Activated naive CD4-positive, alpha-beta T cell treated with anti-CD3 and anti-CD28 coated beads, Interleukin-2, amount 50 U/mL, for 24 hours (primary cell): ENCODE measurements at regions not wholly inside any gene's neighbourhood (a gene's known extent, or its start where the extent isn't known, plus 50 kb on each side); places are given as distances from the start of the nearest gene placed in this dataset.
"Not testable (repeated sequence)": the region's sequence is repeated elsewhere in the genome, so short reads cannot be mapped to it uniquely, and the experiment has no call there.

ENCODE experiments used
- H3K27ac Mint-ChIP-seq: one replicate; pipeline ENCODE4 v1.8.0; 2021; ENCODE audit warnings: mild to moderate bottlenecking, mixed read lengths
- H3K27me3 Mint-ChIP-seq: one replicate; pipeline ENCODE4 v1.8.0; 2021; ENCODE audit warnings: mixed read lengths
- H3K36me3 Mint-ChIP-seq: one replicate; pipeline ENCODE4 v1.8.0; 2021; ENCODE audit warnings: mixed read lengths
- H3K4me1 Mint-ChIP-seq: one replicate; pipeline ENCODE4 v1.8.0; 2021; ENCODE audit warnings: mixed read lengths
- H3K4me3 Mint-ChIP-seq: one replicate; pipeline ENCODE4 v1.8.0; 2021; ENCODE audit warnings: mild to moderate bottlenecking, mixed read lengths
- H3K9me3 Mint-ChIP-seq: one replicate; pipeline ENCODE4 v1.8.0; 2021; ENCODE audit warnings: mixed read lengths

DNA sequence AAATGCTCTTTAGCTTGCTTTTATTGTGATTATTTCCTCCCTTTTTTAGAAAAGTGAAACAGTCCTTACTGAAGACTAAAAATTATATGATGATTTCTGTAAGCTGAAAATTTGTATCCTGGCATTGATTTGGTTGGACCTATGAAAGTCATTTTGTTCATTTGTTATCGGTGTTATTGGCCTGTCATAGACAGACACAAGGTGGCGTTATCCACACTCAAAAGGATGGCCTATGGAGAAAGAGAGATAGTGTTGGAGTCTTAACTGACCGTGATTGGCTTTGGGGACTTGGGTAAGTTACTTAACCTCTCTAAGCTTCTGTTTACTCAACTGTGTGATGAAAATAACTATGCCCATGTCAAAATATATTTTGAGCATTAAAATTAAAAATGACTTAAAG is 203.6 kb upstream of the CHODL start:
- no peaks in the 10 kb centered on the region for H3K27me3 Mint-ChIP-seq
- no peak overlapping the region for H3K4me3 Mint-ChIP-seq
- no peaks in the 10 kb centered on the region for H3K4me1 Mint-ChIP-seq
- no peaks in the 10 kb centered on the region for H3K9me3 Mint-ChIP-seq
- no peak overlapping the region for H3K27ac Mint-ChIP-seq
- H3K36me3 Mint-ChIP-seq: no peaks in the 10 kb centered on the region

DNA sequence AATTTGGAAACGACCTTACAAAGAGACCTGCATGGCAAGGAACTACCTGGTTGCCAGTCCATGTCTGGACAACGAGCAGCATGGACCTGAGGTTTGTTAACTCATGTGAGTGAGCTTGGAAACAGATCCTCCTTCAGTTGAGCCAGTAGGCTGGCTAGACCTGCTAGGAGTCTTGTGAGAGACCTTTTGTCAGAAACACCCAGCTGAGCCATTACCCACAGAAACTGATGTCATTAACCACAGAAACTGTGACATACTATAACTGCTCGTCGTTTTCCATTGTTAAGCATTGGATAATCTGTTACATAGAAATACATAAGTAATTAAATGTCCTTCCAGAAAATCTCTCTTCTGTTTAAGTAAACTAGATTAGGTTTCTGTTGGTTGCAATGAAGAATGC is 211.1 kb upstream of the C21orf91 start:
- Mint-ChIP-seq H3K4me1 (no peaks in the 10 kb centered on the region), H3K9me3 (peaks cover 2% of the 10 kb centered on the region), H3K27ac (no peak overlapping the region), H3K4me3 (no peak overlapping the region), H3K27me3 (no peaks in the 10 kb centered on the region), H3K36me3 (no peaks in the 10 kb centered on the region)

DNA sequence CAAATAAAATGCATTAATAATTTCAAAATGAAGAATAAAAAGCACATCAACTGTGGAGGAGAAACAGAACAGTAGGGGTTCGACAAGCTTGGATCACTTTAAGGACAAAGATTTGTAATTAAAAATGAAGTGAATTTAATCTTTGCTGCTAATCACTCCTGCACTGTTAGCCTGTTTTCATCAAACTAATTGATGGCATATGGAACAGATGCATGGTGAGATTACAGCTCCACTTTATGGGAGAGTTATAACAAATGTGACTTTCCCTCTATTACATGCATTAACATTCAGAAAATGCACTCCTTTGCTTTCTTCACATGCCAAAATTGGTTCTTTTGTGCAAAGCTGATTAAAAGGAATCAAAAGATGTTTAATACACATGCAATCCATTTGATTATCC is 207.2 kb upstream of the C21orf91 start:
- Mint-ChIP-seq H3K27me3 (peaks cover 2% of the 10 kb centered on the region), H3K4me1 (no peaks in the 10 kb centered on the region), H3K36me3 (no peaks in the 10 kb centered on the region), H3K27ac (no peak overlapping the region), H3K4me3 (no peak overlapping the region), H3K9me3 (no peaks in the 10 kb centered on the region)

DNA sequence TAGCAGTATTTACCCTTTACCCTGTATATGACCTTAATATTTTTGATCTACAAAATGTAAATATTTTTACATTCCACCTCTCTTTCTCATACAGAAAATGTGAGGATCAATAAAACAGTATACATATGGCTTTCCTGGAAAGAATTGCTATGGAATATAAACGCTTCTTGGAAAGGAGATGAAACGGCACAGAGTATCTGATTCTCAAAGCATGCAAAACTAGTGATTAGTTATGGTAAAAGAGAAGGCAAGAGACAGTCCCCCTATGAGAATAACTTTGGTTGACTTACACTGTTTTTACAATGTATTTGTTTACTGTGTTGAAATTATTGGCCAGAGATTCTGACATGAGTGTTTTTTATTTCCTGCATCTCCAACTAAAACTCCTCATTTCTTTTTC is 204.6 kb upstream of the C21orf91 start:
- Mint-ChIP-seq H3K27ac (no peak overlapping the region), H3K4me1 (no peaks in the 10 kb centered on the region), H3K27me3 (peaks cover 2% of the 10 kb centered on the region), H3K36me3 (no peaks in the 10 kb centered on the region), H3K4me3 (no peak overlapping the region), H3K9me3 (no peaks in the 10 kb centered on the region)

DNA sequence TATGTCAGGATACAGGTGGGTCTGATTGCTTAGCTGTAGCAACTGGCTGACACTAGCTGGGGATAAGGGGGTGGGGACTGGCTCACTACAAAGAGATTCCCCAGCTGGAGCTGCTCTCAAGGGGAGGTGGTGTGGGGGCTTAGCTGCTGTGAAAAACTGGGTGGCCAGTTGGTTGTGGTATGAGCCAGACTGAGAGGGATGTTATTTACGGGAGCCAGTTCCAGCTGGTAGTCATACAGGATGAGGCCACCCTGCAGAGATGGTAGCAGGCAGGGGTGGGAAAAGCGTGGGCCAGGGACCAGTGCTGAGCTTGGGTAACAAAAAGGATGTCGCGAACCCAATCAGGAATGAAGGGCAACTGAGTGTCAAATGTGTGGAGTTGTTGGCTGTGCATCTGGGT is 204.0 kb upstream of the C21orf91 start:
- Mint-ChIP-seq H3K9me3 (no peaks in the 10 kb centered on the region), H3K4me3 (no peak overlapping the region), H3K27ac (no peak overlapping the region), H3K27me3 (peaks cover 2% of the 10 kb centered on the region), H3K36me3 (no peaks in the 10 kb centered on the region), H3K4me1 (no peaks in the 10 kb centered on the region)

DNA sequence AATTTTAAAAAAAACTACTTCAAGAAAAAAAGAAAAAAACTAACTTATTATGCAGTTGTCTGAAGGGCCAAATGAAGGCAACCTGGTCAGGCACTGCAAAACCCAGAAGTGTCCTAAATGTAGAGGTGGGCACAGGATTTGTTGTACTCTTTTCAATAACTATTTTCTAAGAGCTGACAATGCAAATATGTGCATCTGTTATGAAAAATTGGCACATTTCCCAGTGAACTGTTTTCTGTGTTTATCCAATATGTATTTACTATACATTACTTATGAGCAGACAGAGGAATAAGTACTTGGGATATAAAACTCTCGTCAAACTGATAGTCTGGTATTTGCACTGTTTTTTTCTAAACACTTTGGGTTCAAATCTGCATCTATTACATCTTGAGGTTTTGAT is 188.0 kb upstream of the C21orf91 start:
- Mint-ChIP-seq H3K9me3 (no peaks in the 10 kb centered on the region), H3K27me3 (peaks cover 2% of the 10 kb centered on the region), H3K4me3 (no peak overlapping the region)

DNA sequence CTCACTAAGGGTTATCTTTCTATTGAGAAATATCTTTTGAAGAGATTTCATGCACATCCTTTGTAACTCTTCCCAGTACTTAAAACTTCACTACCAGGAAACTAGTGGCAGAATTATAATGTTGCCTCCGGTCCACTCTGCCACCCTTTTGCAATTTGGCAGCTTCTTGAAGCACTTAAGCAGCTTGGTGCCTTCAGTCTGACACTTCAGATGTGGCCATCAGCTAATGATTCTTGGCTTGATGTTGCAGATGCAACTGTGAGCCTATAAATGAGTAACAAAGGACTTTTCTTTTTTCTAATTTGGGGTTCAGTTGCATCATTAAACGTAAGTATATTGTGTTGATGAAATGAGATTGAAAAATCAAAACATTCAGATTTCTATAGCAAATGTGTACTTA is 187.5 kb upstream of the C21orf91 start:
- no peaks in the 10 kb centered on the region for H3K36me3 Mint-ChIP-seq
- no peaks in the 10 kb centered on the region for H3K4me1 Mint-ChIP-seq
- no peaks in the 10 kb centered on the region for H3K9me3 Mint-ChIP-seq
- H3K27ac Mint-ChIP-seq: no peak overlapping the region
- H3K27me3 Mint-ChIP-seq: peaks cover 2% of the 10 kb centered on the region
- H3K4me3 Mint-ChIP-seq: no peak overlapping the region

More for the DNA sequence above, 188.0 kb upstream of the C21orf91 start:
- Mint-ChIP-seq H3K36me3 (no peaks in the 10 kb centered on the region), H3K4me1 (no peaks in the 10 kb centered on the region), H3K27ac (no peak overlapping the region)

DNA sequence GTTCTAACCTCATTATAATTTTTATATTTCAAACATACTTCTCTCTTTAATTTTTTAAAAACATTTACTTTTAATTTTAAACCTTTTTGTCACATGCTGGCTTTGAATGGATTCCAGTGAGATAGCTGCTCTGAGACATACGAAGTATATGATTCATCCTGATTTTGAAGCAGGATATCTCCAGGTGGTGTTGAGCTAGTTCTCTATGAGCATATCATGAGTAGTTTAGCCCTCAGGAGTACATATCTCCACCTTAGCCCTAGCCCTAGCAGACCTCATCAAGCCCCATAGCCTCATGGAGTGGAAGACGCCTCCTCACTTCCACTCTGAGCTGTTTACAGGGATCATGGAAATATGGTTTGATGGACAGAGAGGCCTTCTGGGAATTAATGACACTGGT is 183.2 kb upstream of the C21orf91 start:
- no peaks in the 10 kb centered on the region for H3K4me1 Mint-ChIP-seq
- H3K27me3 Mint-ChIP-seq: peaks cover 2% of the 10 kb centered on the region
- H3K9me3 Mint-ChIP-seq: no peaks in the 10 kb centered on the region
- H3K36me3 Mint-ChIP-seq: no peaks in the 10 kb centered on the region
- no peak overlapping the region for H3K4me3 Mint-ChIP-seq
- H3K27ac Mint-ChIP-seq: no peak overlapping the region

DNA sequence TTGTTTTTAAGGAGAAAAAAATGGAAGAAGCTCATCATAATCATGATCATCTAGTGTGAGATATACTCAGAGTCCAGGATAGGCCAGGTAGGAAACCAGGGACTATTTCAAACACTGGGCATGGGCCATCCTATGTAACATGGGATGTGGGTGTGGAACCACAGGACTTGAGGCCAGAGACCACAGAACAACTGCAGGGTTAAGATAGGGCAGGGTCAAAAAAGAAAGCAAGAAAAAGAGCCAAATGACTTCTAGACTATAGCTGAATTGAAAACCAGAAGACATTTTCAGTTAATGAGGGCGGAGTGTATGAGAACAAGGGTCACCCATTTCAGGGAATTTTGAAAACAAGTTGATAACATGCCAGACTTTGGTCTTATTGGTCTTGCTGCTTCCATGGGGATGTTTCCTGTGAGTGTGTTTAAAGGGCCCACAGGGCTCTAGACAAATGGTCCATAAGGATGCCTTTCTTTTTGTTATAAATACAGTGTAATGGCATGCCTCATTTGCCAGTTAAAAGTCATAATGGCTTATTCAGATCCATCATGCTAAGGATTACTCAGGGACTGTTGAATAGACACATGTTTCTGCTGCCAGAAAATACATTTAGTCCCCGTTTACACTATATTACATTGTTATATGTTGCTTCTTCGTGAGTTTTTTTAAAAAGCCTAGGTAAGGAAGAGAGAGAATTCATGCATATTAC is 182.0 kb upstream of the C21orf91 start:
- no peak overlapping the region for H3K27ac Mint-ChIP-seq
- H3K4me1 Mint-ChIP-seq: no peaks in the 10 kb centered on the region
- no peak overlapping the region for H3K4me3 Mint-ChIP-seq

DNA sequence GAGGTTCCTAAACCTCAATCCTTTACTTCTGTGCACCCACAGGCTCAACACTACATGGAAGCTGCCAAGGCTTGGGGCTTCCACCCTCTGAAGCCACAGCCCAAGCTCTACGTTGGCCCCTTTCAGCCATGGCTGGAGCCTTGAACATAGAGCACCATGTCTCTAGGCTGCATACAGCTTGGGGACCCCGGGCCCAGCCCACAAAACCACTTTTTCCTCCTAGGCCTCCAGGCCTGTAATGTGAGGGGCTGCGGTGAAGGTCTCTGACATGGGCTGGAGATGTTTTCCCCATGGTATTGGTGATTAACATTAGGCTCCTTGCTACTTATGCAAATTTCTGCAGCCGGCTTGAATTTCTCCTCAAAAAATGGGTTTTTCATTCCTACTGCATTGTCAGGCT is 179.4 kb upstream of the C21orf91 start:
- H3K27me3 Mint-ChIP-seq, H3K9me3 Mint-ChIP-seq, H3K4me1 Mint-ChIP-seq, H3K4me3 Mint-ChIP-seq, H3K27ac Mint-ChIP-seq, H3K36me3 Mint-ChIP-seq: not testable (repeated sequence)

More for the DNA sequence above, 182.0 kb upstream of the C21orf91 start:
- H3K27me3 Mint-ChIP-seq: peaks cover 2% of the 10 kb centered on the region
- H3K9me3 Mint-ChIP-seq: no peaks in the 10 kb centered on the region
- no peaks in the 10 kb centered on the region for H3K36me3 Mint-ChIP-seq

DNA sequence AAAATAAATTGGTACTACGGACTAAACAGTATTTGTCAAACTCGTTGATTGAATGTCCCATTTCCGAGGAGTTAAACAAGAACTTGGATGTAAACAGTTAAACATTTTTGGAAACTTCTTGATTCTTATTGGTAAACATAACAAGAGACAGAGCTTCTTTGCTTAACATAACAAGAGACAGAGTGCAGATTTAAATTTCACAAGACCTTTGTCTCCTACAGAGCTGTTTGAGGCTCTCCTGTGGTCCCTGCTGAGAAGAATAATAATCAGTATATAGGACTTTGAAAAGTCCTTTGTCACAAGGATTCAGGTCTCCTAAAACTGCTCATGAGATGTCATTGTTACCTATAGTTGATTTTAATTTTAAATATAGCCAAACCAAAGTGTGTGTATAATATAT is 170.6 kb upstream of the C21orf91 start:
- Mint-ChIP-seq H3K4me1 (no peaks in the 10 kb centered on the region), H3K27ac (no peak overlapping the region), H3K27me3 (peaks cover 5% of the 10 kb centered on the region), H3K4me3 (no peak overlapping the region), H3K36me3 (peaks cover 2% of the 10 kb centered on the region), H3K9me3 (peaks cover 11% of the 10 kb centered on the region)

DNA sequence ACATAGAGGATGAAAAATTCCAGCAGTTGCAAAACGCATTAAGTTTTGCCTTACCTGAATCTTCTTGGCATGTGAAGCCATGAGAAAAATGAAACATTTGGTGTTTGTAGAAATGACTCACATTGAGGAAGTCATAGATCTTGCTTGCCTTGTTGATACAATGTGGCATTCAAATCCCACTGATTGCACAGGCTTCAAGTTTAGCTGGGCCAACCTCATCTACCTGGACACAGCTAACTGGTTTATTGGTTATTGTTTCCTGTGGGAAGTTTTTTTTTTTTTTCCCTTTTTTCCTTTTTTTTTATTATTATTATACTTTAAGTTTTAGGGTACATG is 168.9 kb upstream of the C21orf91 start:
- Mint-ChIP-seq H3K27ac (no peak overlapping the region), H3K36me3 (no peaks in the 10 kb centered on the region), H3K9me3 (peaks cover 1% of the 10 kb centered on the region), H3K4me3 (no peak overlapping the region), H3K4me1 (no peaks in the 10 kb centered on the region), H3K27me3 (peaks cover 2% of the 10 kb centered on the region)

DNA sequence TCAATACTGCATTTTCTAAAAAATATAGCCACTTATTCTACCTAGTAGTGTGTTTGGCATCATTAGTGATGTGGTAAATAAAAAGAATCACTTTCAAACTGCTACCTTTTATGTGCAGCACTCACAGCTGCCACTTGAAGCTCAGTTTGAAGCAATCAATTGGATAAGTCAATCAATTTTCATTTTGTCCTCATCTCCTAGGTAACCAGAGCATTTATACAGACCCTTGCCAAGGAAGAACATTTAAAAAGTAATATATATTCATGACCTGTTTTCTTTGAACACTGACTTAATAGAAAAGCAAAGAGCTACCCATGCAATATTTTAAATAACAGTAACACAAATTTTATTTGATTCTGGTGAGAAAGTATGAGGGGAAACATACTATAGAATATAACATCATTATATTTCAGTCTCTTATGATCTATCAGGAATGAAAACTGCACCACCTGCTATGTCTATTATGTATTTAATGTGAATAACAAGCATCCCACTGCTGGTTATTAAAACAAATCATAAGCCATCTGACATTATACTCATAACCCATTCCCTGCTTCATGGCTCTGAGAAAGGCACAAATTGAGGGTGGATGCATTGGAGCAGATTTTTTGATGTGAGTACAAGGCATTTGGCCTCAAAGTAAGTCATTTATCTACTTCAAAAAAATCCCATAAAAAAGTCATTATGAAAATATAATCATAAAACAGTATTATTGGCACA is 168.4 kb upstream of the C21orf91 start:
- H3K4me3 Mint-ChIP-seq: no peak overlapping the region
- no peak overlapping the region for H3K27ac Mint-ChIP-seq
- H3K36me3 Mint-ChIP-seq: no peaks in the 10 kb centered on the region
- peaks cover 2% of the 10 kb centered on the region for H3K27me3 Mint-ChIP-seq
- H3K4me1 Mint-ChIP-seq: no peaks in the 10 kb centered on the region
- H3K9me3 Mint-ChIP-seq: no peaks in the 10 kb centered on the region

DNA sequence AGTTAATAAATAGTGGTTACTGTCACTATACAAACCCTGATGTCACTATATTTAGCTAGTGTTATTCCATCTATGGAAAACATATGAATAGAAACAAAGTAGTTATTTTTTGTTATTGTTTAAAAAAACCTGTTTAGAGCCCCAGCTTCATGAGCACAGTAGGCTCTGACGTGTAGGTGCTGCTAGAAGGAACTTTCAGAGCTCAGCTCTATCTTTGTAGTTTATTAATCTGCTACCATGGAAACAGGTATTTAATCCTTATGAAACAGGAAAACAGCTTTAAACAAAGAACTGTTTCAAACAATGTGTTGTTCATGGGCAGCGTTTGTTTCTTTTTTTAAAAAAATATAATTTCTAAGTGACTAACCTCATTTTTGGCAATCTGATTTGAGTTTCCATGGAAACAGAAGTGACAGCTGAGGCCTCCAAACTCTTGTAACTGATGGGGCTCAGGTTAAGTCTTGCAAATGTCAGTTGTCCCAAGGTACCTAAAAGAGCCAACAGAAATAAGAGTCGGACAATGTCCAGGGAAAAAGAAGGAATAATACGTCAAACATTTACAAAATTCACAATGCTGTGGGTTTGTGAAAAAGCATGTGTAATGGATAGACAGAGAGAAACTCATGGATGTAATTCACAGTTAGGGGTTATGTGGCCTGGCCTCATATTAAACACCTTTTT is 162.0 kb upstream of the C21orf91 start:
- H3K9me3 Mint-ChIP-seq: no peaks in the 10 kb centered on the region
- H3K27ac Mint-ChIP-seq: no peak overlapping the region
- no peaks in the 10 kb centered on the region for H3K27me3 Mint-ChIP-seq
- H3K4me1 Mint-ChIP-seq: no peaks in the 10 kb centered on the region
- no peaks in the 10 kb centered on the region for H3K36me3 Mint-ChIP-seq
- no peak overlapping the region for H3K4me3 Mint-ChIP-seq

DNA sequence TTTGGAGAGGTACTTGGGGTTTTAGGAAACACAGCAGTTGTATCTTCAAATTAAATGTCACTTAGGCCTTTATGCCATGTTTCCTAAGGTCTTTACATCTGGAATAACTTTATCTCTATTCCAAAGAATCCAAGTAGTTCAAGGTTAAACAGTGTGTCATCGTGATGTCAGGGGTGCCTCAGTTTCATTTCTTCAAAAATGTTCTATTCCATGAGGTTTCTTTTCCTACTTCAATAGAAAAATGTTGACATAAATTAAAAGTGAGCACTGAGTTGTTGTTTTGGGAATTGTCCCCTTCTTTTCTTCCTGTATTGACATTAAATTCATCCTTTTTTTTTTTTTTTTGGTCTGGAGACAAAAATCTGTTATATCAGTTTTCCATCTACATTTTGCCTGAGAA is 160.6 kb upstream of the C21orf91 start:
- Mint-ChIP-seq H3K27ac (no peak overlapping the region), H3K4me3 (no peak overlapping the region), H3K36me3 (no peaks in the 10 kb centered on the region), H3K4me1 (no peaks in the 10 kb centered on the region), H3K27me3 (no peaks in the 10 kb centered on the region), H3K9me3 (no peaks in the 10 kb centered on the region)

DNA sequence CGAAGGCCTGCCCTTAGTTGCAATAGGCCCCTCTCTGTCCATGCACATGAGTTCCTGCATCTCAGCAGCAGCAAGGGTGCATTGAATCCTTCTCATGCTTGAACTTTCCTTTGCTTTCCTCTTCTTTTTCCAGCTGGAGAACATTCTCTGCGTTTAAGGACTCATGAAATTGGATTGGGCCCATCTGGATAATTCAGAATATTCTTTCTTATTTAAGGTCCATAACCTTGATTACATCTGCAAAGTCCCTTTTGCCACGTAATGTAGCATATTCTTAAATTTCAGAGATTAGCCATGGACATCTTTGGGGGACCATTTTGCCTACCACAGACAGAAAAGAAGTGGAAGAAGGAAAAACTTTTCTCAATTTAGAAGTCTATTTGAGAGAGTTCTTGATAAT is 159.7 kb upstream of the C21orf91 start:
- Mint-ChIP-seq H3K27ac (no peak overlapping the region), H3K27me3 (no peaks in the 10 kb centered on the region), H3K4me3 (no peak overlapping the region), H3K9me3 (no peaks in the 10 kb centered on the region), H3K4me1 (no peaks in the 10 kb centered on the region), H3K36me3 (no peaks in the 10 kb centered on the region)
